IPS-15b (cell line): ENCODE measurements at regions not wholly inside any gene's neighbourhood (a gene's known extent, or its start where the extent isn't known, plus 50 kb on each side); places are given as distances from the start of the nearest gene placed in this dataset.

Experiments
- H3K27me3 ChIP-seq: one replicate; pipeline ENCODE4 v1.6.1; 2013; ENCODE audit warnings: low read length; ENCODE audit not compliant: control insufficient read depth, insufficient read depth
- H3K36me3 ChIP-seq: one replicate; pipeline ENCODE4 v1.6.1; 2013; ENCODE audit warnings: low read length; ENCODE audit not compliant: control insufficient read depth, insufficient read depth
- H3K4me1 ChIP-seq: one replicate; pipeline ENCODE4 v1.6.1; 2013; ENCODE audit warnings: mild to moderate bottlenecking, low read length; ENCODE audit not compliant: control insufficient read depth, insufficient read depth
- H3K4me3 ChIP-seq: one replicate; pipeline ENCODE4 v1.5.1; 2013; ENCODE audit warnings: low read depth, low read length
- H3K9ac ChIP-seq: one replicate; pipeline ENCODE4 v1.6.1; 2013; ENCODE audit warnings: low read depth, mild to moderate bottlenecking, low read length
- H3K9me3 ChIP-seq: one replicate; pipeline ENCODE4 v1.6.1; 2013; ENCODE audit warnings: mild to moderate bottlenecking, low read length; ENCODE audit not compliant: control insufficient read depth, insufficient read depth

DNA sequence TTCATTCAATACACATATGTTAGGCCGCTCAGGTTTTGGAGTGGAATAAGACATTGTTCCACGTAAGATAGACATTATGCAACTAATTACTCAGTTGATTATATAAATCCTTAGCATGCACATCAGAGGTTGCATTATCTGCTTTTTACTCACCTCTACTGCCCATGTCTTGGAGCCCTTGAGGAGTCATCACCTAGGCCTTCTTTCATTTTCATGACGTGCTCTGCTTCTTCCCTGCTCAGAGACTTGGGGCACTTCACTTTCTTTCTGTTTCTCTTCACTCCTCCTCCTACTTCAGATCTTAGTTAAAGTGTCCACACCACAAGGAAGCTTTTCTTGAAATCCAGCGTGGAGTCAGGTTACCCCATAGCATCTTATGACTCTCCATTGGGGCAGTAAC, 241.1 kb downstream of the TLR4 start:
- H3K27me3 ChIP-seq, result no peaks in the 10 kb centered on the region
- no peaks in the 10 kb centered on the region for H3K9me3 ChIP-seq
- no peaks in the 10 kb centered on the region for H3K4me1 ChIP-seq
- H3K36me3 ChIP-seq, result no peaks in the 10 kb centered on the region
- no peak overlapping the region for H3K9ac ChIP-seq
- H3K4me3 ChIP-seq, result no peak overlapping the region

DNA sequence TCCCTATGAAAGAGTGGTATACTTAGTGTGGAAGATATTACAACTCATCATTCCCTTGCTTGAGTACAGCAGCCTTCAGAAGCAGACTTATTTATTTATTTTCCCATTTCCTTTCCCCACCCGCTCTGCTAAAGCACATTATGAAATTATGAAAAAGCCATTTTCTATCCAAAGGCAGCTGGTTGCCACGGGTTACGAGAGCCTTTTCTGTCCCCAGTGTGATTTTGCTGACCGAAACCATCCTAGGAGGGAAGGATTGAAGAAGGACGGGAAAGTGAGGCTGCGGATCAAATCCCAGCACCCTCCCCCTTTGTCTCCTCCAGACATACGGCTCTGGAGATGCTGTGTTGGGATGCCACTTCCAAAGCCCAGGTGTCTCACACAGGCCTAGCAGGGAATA, 246.9 kb downstream of the TLR4 start:
- Histone ChIP-seq H3K9me3 (no peaks in the 10 kb centered on the region), H3K36me3 (no peaks in the 10 kb centered on the region), H3K9ac (no peak overlapping the region), H3K27me3 (no peaks in the 10 kb centered on the region), H3K4me1 (no peaks in the 10 kb centered on the region), H3K4me3 (no peak overlapping the region)

DNA sequence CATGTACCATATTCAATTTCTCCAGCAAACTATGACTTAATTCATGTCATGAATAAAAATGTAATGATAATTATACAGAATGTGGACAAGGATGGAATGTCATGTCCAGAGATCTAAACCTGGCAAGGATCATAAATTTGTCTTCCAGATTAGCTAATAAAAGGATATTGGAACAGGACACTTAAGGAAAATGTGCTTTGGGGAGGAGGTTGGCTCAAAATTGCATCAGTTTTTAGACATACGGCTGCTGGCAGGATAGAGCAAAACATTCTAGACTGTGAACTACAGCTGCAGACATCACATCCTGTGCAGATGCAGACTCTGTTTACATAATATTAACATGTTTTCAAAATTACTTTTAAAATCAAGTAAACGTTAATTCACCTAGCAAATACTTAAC, 248.4 kb downstream of the TLR4 start:
- no peaks in the 10 kb centered on the region for H3K27me3 ChIP-seq

GRCh38 chr9:117957267-117957666, 253.1 kb downstream of the TLR4 start:
- Histone ChIP-seq H3K27me3 (no peaks in the 10 kb centered on the region), H3K9ac (no peak overlapping the region), H3K9me3 (no peaks in the 10 kb centered on the region), H3K36me3 (no peaks in the 10 kb centered on the region), H3K4me1 (no peaks in the 10 kb centered on the region), H3K4me3 (no peak overlapping the region)

More for the DNA sequence above, 248.4 kb downstream of the TLR4 start:
- Histone ChIP-seq H3K36me3 (no peaks in the 10 kb centered on the region), H3K9me3 (no peaks in the 10 kb centered on the region), H3K4me3 (no peak overlapping the region), H3K9ac (no peak overlapping the region), H3K4me1 (no peaks in the 10 kb centered on the region)

DNA sequence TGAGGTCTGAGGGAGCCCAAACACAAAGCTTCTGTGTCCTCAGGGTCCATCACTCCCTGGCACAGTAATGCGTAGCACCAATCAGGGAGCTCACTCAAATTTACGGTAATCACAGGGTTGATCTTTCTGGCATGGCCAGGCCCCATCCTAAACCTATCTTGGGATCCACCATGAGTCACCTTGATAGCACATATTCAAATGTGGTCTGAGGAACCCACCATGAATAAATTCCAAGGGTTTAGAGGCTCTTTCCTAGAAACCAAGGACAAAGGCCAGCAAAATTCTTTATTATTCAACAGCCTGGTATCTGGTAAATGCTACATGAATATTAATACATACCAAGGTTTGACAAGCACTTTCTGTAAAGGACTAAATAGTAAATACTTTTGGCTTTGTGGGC, 254.5 kb downstream of the TLR4 start:
- Histone ChIP-seq H3K4me1 (no peaks in the 10 kb centered on the region), H3K27me3 (no peaks in the 10 kb centered on the region), H3K4me3 (no peak overlapping the region), H3K9me3 (no peaks in the 10 kb centered on the region), H3K9ac (no peak overlapping the region), H3K36me3 (no peaks in the 10 kb centered on the region)

- no peaks in the 10 kb centered on the region for H3K9me3 ChIP-seq
- H3K27me3 ChIP-seq, result no peaks in the 10 kb centered on the region
These were observed 259.4 kb downstream of the TLR4 start for GRCh38 chr9:117963493-117964090.

GRCh38 chr9:117970276-117971050, 266.3 kb downstream of the TLR4 start:
- Histone ChIP-seq H3K9ac (no peak overlapping the region), H3K4me3 (no peak overlapping the region), H3K9me3 (no peaks in the 10 kb centered on the region), H3K4me1 (no peaks in the 10 kb centered on the region), H3K36me3 (no peaks in the 10 kb centered on the region), H3K27me3 (no peaks in the 10 kb centered on the region)

More at GRCh38 chr9:117963493-117964090, 259.4 kb downstream of the TLR4 start:
- no peaks in the 10 kb centered on the region for H3K36me3 ChIP-seq
- no peak overlapping the region for H3K9ac ChIP-seq
- no peaks in the 10 kb centered on the region for H3K4me1 ChIP-seq
- no peak overlapping the region for H3K4me3 ChIP-seq

- Histone ChIP-seq H3K27me3 (no peaks in the 10 kb centered on the region), H3K36me3 (no peaks in the 10 kb centered on the region), H3K4me3 (no peak overlapping the region), H3K9ac (no peak overlapping the region), H3K9me3 (no peaks in the 10 kb centered on the region), H3K4me1 (no peaks in the 10 kb centered on the region)
These were observed 269.9 kb downstream of the TLR4 start for GRCh38 chr9:117974108-117974507.

DNA sequence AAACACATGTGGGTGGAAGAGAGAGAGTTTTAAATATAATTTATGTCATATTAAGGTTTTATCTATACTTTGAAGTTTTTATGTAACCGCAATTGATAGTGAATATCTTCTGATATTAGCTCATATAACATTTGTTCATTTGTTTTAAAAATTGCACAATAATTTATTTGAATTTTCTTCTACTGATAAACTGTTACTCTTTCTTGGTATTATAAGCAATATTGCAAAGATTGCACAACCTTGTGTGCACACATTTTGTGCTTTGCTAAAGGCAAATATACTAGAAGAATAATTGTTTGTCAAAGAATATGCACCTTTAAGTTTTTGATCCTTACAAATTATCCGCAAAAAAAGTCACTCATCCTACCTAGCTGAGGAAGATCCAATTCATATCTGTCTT, 275.7 kb downstream of the TLR4 start:
- Histone ChIP-seq H3K4me3 (no peak overlapping the region), H3K36me3 (no peaks in the 10 kb centered on the region), H3K27me3 (no peaks in the 10 kb centered on the region), H3K9ac (no peak overlapping the region), H3K4me1 (no peaks in the 10 kb centered on the region), H3K9me3 (no peaks in the 10 kb centered on the region)

DNA sequence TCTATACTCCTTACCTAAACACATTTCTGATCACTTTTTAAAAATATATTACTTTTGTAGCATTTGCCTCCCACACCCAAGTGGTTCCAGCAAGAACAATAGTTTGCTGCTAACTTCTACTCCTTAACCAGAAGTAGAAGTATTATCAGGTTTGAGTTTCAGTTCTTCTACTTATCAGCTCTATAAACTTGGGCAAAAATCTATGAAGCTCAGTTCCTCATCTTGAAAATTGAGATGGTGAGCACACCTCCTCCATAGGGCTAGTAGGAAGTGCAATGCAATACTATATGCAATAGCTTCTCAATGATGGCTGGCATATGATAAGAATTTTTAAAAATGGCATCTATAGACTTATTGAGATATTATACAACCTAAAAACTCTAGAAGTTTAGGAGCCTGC, 283.7 kb downstream of the TLR4 start:
- H3K9me3 ChIP-seq, result no peaks in the 10 kb centered on the region
- no peak overlapping the region for H3K4me3 ChIP-seq
- H3K9ac ChIP-seq, result no peak overlapping the region
- H3K27me3 ChIP-seq, result no peaks in the 10 kb centered on the region
- no peaks in the 10 kb centered on the region for H3K36me3 ChIP-seq
- no peaks in the 10 kb centered on the region for H3K4me1 ChIP-seq

DNA sequence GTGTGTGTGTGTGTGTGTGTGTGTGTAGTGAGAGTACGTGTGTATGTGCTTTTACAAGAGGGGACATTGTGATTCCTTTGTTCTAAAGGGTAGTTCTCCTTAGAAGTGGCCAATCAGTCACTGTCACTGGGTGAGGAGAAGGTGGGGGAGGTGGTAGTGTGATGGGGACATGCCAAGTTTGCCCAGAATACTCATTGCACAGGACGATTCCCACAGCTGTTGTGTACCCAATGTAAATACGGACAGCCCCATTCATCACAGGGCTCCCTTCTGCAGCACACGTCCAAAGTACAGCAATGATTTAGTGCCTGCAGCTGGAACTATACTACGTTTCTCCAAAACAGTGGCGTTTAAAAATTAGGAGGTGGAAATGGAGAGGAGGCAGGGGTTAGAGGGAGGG, 287.8 kb downstream of the TLR4 start:
- H3K27me3 ChIP-seq, result no peaks in the 10 kb centered on the region
- H3K9ac ChIP-seq, result no peak overlapping the region
- H3K4me3 ChIP-seq, result no peak overlapping the region
- no peaks in the 10 kb centered on the region for H3K9me3 ChIP-seq
- H3K4me1 ChIP-seq, result no peaks in the 10 kb centered on the region
- no peaks in the 10 kb centered on the region for H3K36me3 ChIP-seq

DNA sequence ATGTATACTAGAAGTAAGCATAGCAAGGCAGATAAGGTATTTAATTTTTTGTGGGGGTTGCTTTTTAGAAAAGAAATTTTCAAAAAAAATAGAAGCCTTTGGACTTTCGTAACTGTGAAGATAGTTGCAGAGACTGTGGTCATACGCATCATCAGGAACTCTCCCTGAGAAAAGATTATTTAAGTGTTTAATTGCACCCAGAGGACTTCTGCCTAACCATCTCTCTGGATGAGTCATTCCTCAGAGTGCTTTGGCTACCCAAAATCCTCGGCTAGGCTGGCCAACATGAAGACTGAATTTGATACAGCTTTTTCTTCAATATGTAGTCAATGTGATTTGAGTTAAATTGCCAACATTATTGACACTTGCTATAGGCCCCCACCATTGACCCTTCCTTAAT, 296.4 kb downstream of the TLR4 start:
- no peaks in the 10 kb centered on the region for H3K4me1 ChIP-seq
- no peaks in the 10 kb centered on the region for H3K27me3 ChIP-seq
- no peak overlapping the region for H3K4me3 ChIP-seq
- no peak overlapping the region for H3K9ac ChIP-seq
- H3K36me3 ChIP-seq, result no peaks in the 10 kb centered on the region
- H3K9me3 ChIP-seq, result no peaks in the 10 kb centered on the region
